IMR-90 (cell line): ENCODE measurements at regions not wholly inside any gene's neighbourhood (a gene's known extent, or its start where the extent isn't known, plus 50 kb on each side); places are given as distances from the start of the nearest gene placed in this dataset.

Experiments used
- ATAC-seq: fragments of 200-7000 bp; cut with Tn5 transposase; 2 replicates; pipeline ENCODE4 v1.9.1; 2020; ENCODE audit warnings: low read depth, mild to moderate bottlenecking, moderate library complexity
- BruUV-seq: library from RNA; stranded (reverse); fragments of 400-500 nt; replicated peaks from 2 replicates; lab custom pipeline; 2021; lab: Mats Ljungman, UMichigan
- CTCF ChIA-PET: fragments of 300-600 bp; formaldehyde crosslinking; extraction: SDS; loops from one replicate; lab custom pipeline; 2021; ENCODE audit warnings: antibody characterized with exemption; lab: Yijun Ruan, JAX
- POLR2A ChIA-PET: fragments of 300-600 bp; sonication (Branson Sonifier 250); formaldehyde crosslinking; loops from one replicate; lab custom pipeline; 2022; ENCODE audit warnings: antibody characterized with exemption; ENCODE audit not compliant: unreplicated experiment; lab: Charles Lee
- DNase-seq: peaks from one replicate; pipeline ENCODE4 v3.0.0; 2013
- H2AFZ ChIP-seq: replicated peaks from 2 replicates; pipeline ENCODE3; 2013; ENCODE audit warnings: low read length, mild to moderate bottlenecking; ENCODE audit not compliant: poor library complexity
- H2AK5ac ChIP-seq: 2 replicates; pipeline ENCODE4 v1.6.1; 2013; ENCODE audit warnings: low read depth, low read length, inconsistent platforms
- H2AK9ac ChIP-seq: replicated peaks from 2 replicates; pipeline ENCODE3; 2013; ENCODE audit warnings: mild to moderate bottlenecking, low read depth, low read length, moderate library complexity; ENCODE audit not compliant: poor library complexity
- H2BK120ac ChIP-seq: 2 replicates; pipeline ENCODE4 v1.6.1; 2013; ENCODE audit warnings: low read depth, low read length, inconsistent platforms
- H2BK15ac ChIP-seq: 3 replicates; pipeline ENCODE4 v1.6.1; 2013; ENCODE audit warnings: low read depth, low read length, inconsistent platforms
- H2BK20ac ChIP-seq: 2 replicates; pipeline ENCODE4 v1.6.1; 2013; ENCODE audit warnings: low read depth, mild to moderate bottlenecking, inconsistent platforms, low read length, moderate library complexity
- H2BK5ac ChIP-seq: 2 replicates; pipeline ENCODE4 v1.6.1; 2013; ENCODE audit warnings: mild to moderate bottlenecking, low read depth, low read length, inconsistent platforms; ENCODE audit not compliant: poor library complexity, severe bottlenecking
- H3K14ac ChIP-seq: replicated peaks from 2 replicates; pipeline ENCODE4 v1.6.1; 2013; ENCODE audit warnings: low read depth, low read length, inconsistent platforms
- H3K18ac ChIP-seq: 2 replicates; pipeline ENCODE4 v1.6.1; 2013; ENCODE audit warnings: low read depth, low read length, control low read depth
- H3K23ac ChIP-seq: 2 replicates; pipeline ENCODE4 v1.6.1; 2013; ENCODE audit warnings: low read depth, low read length, inconsistent platforms
- H3K27ac ChIP-seq: 2 replicates; pipeline ENCODE4 v1.5.1; 2013; ENCODE audit warnings: mild to moderate bottlenecking, control low read depth, low read length; ENCODE audit not compliant: insufficient read depth
- H3K27me3 ChIP-seq: 2 replicates; pipeline ENCODE4 v1.6.1; 2013; ENCODE audit warnings: low read length; ENCODE audit not compliant: control insufficient read depth, insufficient read depth
- H3K36me3 ChIP-seq: 2 replicates; pipeline ENCODE4 v1.6.1; 2013; ENCODE audit warnings: low read length, mixed read lengths; ENCODE audit not compliant: control insufficient read depth, insufficient read depth
- H3K4ac ChIP-seq: 2 replicates; pipeline ENCODE4 v1.6.1; 2013; ENCODE audit warnings: low read depth, low read length, inconsistent platforms
- H3K4me1 ChIP-seq: 2 replicates; pipeline ENCODE4 v1.6.1; 2013; ENCODE audit warnings: low read length, mixed read lengths; ENCODE audit not compliant: control insufficient read depth, insufficient read depth
- H3K4me2 ChIP-seq: 2 replicates; pipeline ENCODE4 v1.6.1; 2013; ENCODE audit warnings: low read depth, mild to moderate bottlenecking, control low read depth, low read length, moderate library complexity
- H3K4me3 ChIP-seq: 2 replicates; pipeline ENCODE4 v1.5.1; 2013; ENCODE audit warnings: low read depth, mild to moderate bottlenecking, control low read depth, low read length, moderate library complexity; ENCODE audit not compliant: insufficient read depth
- H3K56ac ChIP-seq: 2 replicates; pipeline ENCODE4 v1.6.1; 2013; ENCODE audit warnings: low read length, inconsistent platforms; ENCODE audit not compliant: insufficient read depth; ENCODE audit errors: extremely low read depth
- H3K79me1 ChIP-seq, 2 experiments: 2 replicates each; pipeline ENCODE4 v1.6.1; 2013; ENCODE audit warnings: low read length in 2 of 2, inconsistent platforms in 1 of 2, low read depth in 1 of 2
- H3K9ac ChIP-seq: 2 replicates; pipeline ENCODE4 v1.6.1; 2013; ENCODE audit warnings: low read depth, low read length, control low read depth
- H3K9me1 ChIP-seq: 2 replicates; pipeline ENCODE4 v1.6.1; 2013; ENCODE audit warnings: low read length, inconsistent platforms; ENCODE audit not compliant: insufficient read depth
- H3K9me3 ChIP-seq: 2 replicates; pipeline ENCODE4 v1.6.1; 2013; ENCODE audit warnings: low read length; ENCODE audit not compliant: control insufficient read depth, insufficient read depth
- H4K20me1 ChIP-seq: 2 replicates; pipeline ENCODE4 v1.6.1; 2013; ENCODE audit warnings: low read length, inconsistent platforms; ENCODE audit not compliant: insufficient read depth
- H4K5ac ChIP-seq: 2 replicates; pipeline ENCODE4 v1.6.1; 2013; ENCODE audit warnings: mild to moderate bottlenecking, low read depth, low read length, control low read depth
- H4K8ac ChIP-seq, 2 experiments: 2 replicates each; pipeline ENCODE4 v1.6.1; 2013; ENCODE audit warnings: low read depth in 2 of 2, low read length in 2 of 2, control low read depth in 1 of 2, inconsistent platforms in 1 of 2
- H4K91ac ChIP-seq: 2 replicates; pipeline ENCODE4 v1.6.1; 2013; ENCODE audit warnings: low read depth, low read length, inconsistent platforms; ENCODE audit not compliant: insufficient read depth
- WGBS, 2 experiments: methylation state at CpG; one replicate each; pipeline versions ENCODE4 v1.1.5 to v1.1.7; 2013; ENCODE audit warnings: missing lambda C conversion rate in 2 of 2; ENCODE audit not compliant: insufficient read length in 1 of 2; ENCODE audit errors: extremely low coverage in 2 of 2; 5-methylcytosine and 5-hydroxymethylcytosine counted together
- dilution Hi-C: fragments of 300-500 bp; cut with HindIII; formaldehyde crosslinking; loops from one replicate; pipeline ENCODE4 v1.14.3; 2018; ENCODE audit warnings: low sequenced_read_pairs; ENCODE audit not compliant: unreplicated experiment
- in situ Hi-C: fragments of 300-500 bp; cut with MboI; formaldehyde crosslinking; loops from 3 replicates; pipeline ENCODE4 v1.14.3; 2019; ENCODE audit warnings: low sequenced_read_pairs, inconsistent platforms, mixed read lengths
- intact Hi-C: fragments of 100-400 bp; cut with micrococcal nuclease; formaldehyde crosslinking; loops from 2 replicates; pipeline ENCODE4 v1.10.0; 2022
- TF ChIP-seq, protein P1 (sequence below): fragments of 150-350 bp; IDR thresholded peaks from 2 replicates; pipeline ENCODE4 v1.6.1; 2017; ENCODE audit warnings: mild to moderate bottlenecking, antibody characterized with exemption, low read length, low read depth

DNA sequence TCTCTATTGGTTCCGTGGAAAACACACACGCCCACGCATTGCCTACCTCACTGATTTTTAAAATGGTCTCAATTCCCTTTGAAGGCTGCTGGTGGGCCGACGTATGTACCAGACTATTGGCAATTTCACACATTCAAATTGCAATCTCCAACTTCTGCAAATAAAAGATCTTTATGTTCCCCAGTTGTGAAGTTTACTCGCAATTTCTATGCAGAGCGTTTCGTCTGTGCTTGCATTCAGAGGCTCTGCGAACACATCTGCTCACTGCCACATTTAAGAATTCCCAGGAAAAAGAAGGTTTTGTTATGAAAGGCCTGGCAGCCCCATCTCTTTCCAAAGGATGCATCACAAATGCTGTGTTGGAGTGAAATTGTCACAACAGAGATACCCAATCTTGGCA is 288.0 kb upstream of the KAZN start:
- no peak for DNase-seq
- CTCF ChIA-PET, result no interaction called here
- H3K18ac ChIP-seq, result no peak overlapping the region
- H2AK9ac ChIP-seq, result no peak overlapping the region
- H2AFZ ChIP-seq, result no peak overlapping the region
- H3K36me3 ChIP-seq, result no peaks in the 10 kb centered on the region
- H3K4me1 ChIP-seq, result no peaks in the 10 kb centered on the region
- intact Hi-C loops (no loop called here), in situ Hi-C loops (no loop called here), dilution Hi-C loops (no loop called here)
- H2BK20ac ChIP-seq, result no peak overlapping the region
- no peaks in the 10 kb centered on the region for H3K27me3 ChIP-seq
- H3K14ac ChIP-seq, result no peak overlapping the region
- TF ChIP-seq, protein P1, sequence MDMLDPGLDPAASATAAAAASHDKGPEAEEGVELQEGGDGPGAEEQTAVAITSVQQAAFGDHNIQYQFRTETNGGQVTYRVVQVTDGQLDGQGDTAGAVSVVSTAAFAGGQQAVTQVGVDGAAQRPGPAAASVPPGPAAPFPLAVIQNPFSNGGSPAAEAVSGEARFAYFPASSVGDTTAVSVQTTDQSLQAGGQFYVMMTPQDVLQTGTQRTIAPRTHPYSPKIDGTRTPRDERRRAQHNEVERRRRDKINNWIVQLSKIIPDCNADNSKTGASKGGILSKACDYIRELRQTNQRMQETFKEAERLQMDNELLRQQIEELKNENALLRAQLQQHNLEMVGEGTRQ, result no peak
- H4K91ac ChIP-seq, result no peak overlapping the region
- no peak overlapping the region for H2BK15ac ChIP-seq
- peaks cover 7% of the 10 kb centered on the region; the same call in 1 of the 2 replicates for H3K9me3 ChIP-seq
- H3K27ac ChIP-seq, result no peak overlapping the region
- H3K23ac ChIP-seq, result no peak overlapping the region
- no peak overlapping the region for H2BK120ac ChIP-seq
- no peak overlapping the region for H2BK5ac ChIP-seq
- H3K56ac ChIP-seq, result no peak overlapping the region
- no peak overlapping the region for H4K5ac ChIP-seq
- H3K4me2 ChIP-seq, result no peak overlapping the region
- H3K9me1 ChIP-seq, result no peaks in the 10 kb centered on the region
- no peak overlapping the region for H4K8ac ChIP-seq
- 60% methylated on average over 3 of the region's 9 CpGs; no CpG with 5 or more reads in 1 of the 2 experiments for WGBS, 2 experiments
- no peaks in the 10 kb centered on the region for H3K79me1 ChIP-seq
- no peak overlapping the region for H2AK5ac ChIP-seq
- no peak overlapping the region for H3K4ac ChIP-seq
- POLR2A ChIA-PET, result no interaction called here
- no peak overlapping the region for H3K9ac ChIP-seq
- BruUV-seq, result no TSS peak
- no peaks in the 10 kb centered on the region for H4K20me1 ChIP-seq
- H3K4me3 ChIP-seq, result no peak overlapping the region
- no peak for ATAC-seq
